Neuron (in vitro differentiated cells): ENCODE measurements at regions not wholly inside any gene's neighbourhood (a gene's known extent, or its start where the extent isn't known, plus 50 kb on each side); places are given as distances from the start of the nearest gene placed in this dataset.

Experiments
- H2AFZ ChIP-seq: one replicate; pipeline ENCODE4 v1.6.1; 2013; ENCODE audit warnings: low read depth, mild to moderate bottlenecking, inconsistent platforms, low read length, moderate library complexity
- H3K27me3 ChIP-seq: one replicate; pipeline ENCODE4 v1.6.1; 2013; ENCODE audit warnings: low read length; ENCODE audit not compliant: insufficient read depth
- H3K36me3 ChIP-seq: one replicate; pipeline ENCODE4 v1.6.1; 2013; ENCODE audit warnings: low read length; ENCODE audit not compliant: insufficient read depth
- H3K4me1 ChIP-seq: one replicate; pipeline ENCODE4 v1.6.1; 2013; ENCODE audit warnings: low read length; ENCODE audit not compliant: insufficient read depth
- H3K4me3 ChIP-seq: 2 replicates; pipeline ENCODE4 v1.5.1; 2013; ENCODE audit warnings: mild to moderate bottlenecking, low read length, moderate library complexity
- H3K9me3 ChIP-seq: one replicate; pipeline ENCODE4 v1.6.1; 2013; ENCODE audit warnings: low read length

- Histone ChIP-seq H2AFZ (no peak overlapping the region), H3K4me3 (no peak overlapping the region), H3K36me3 (no peaks in the 10 kb centered on the region), H3K9me3 (no peaks in the 10 kb centered on the region), H3K27me3 (no peaks in the 10 kb centered on the region), H3K4me1 (peaks cover 6% of the 10 kb centered on the region)
These were observed 919.1 kb upstream of the PCDH10 start for GRCh38 chr4:132230025-132230424.

GRCh38 chr4:132238697-132239096, 910.4 kb upstream of the PCDH10 start:
- Histone ChIP-seq H3K27me3 (no peaks in the 10 kb centered on the region), H3K9me3 (no peaks in the 10 kb centered on the region), H3K36me3 (no peaks in the 10 kb centered on the region), H2AFZ (no peak overlapping the region), H3K4me1 (no peaks in the 10 kb centered on the region), H3K4me3 (no peak overlapping the region)

GRCh38 chr4:132240081-132240480, 909.0 kb upstream of the PCDH10 start:
- H3K36me3 ChIP-seq = no peaks in the 10 kb centered on the region
- H3K27me3 ChIP-seq = no peaks in the 10 kb centered on the region
- no peaks in the 10 kb centered on the region for H3K9me3 ChIP-seq
- no peak overlapping the region for H2AFZ ChIP-seq
- no peaks in the 10 kb centered on the region for H3K4me1 ChIP-seq
- no peak overlapping the region for H3K4me3 ChIP-seq

GRCh38 chr4:132245319-132245718, 903.8 kb upstream of the PCDH10 start:
- no peak overlapping the region for H2AFZ ChIP-seq
- H3K4me3 ChIP-seq = no peak overlapping the region
- no peaks in the 10 kb centered on the region for H3K4me1 ChIP-seq
- H3K36me3 ChIP-seq = no peaks in the 10 kb centered on the region
- no peaks in the 10 kb centered on the region for H3K27me3 ChIP-seq
- H3K9me3 ChIP-seq = no peaks in the 10 kb centered on the region

GRCh38 chr4:132264176-132264575, 884.9 kb upstream of the PCDH10 start:
- no peak overlapping the region for H2AFZ ChIP-seq
- H3K36me3 ChIP-seq = no peaks in the 10 kb centered on the region
- no peaks in the 10 kb centered on the region for H3K4me1 ChIP-seq
- no peaks in the 10 kb centered on the region for H3K9me3 ChIP-seq
- no peaks in the 10 kb centered on the region for H3K27me3 ChIP-seq
- H3K4me3 ChIP-seq = no peak overlapping the region

GRCh38 chr4:132266374-132266773, 882.7 kb upstream of the PCDH10 start:
- no peaks in the 10 kb centered on the region for H3K36me3 ChIP-seq
- no peaks in the 10 kb centered on the region for H3K27me3 ChIP-seq
- no peaks in the 10 kb centered on the region for H3K4me1 ChIP-seq
- no peak overlapping the region for H2AFZ ChIP-seq
- H3K4me3 ChIP-seq = no peak overlapping the region
- no peaks in the 10 kb centered on the region for H3K9me3 ChIP-seq

GRCh38 chr4:132267321-132267720, 881.8 kb upstream of the PCDH10 start:
- Histone ChIP-seq H3K27me3 (no peaks in the 10 kb centered on the region), H3K4me1 (no peaks in the 10 kb centered on the region), H3K9me3 (no peaks in the 10 kb centered on the region), H3K36me3 (no peaks in the 10 kb centered on the region), H2AFZ (no peak overlapping the region), H3K4me3 (no peak overlapping the region)

GRCh38 chr4:132269303-132269990, 879.6 kb upstream of the PCDH10 start:
- Histone ChIP-seq H3K27me3 (no peaks in the 10 kb centered on the region), H3K9me3 (no peaks in the 10 kb centered on the region), H2AFZ (no peak overlapping the region), H3K4me3 (no peak overlapping the region), H3K4me1 (no peaks in the 10 kb centered on the region), H3K36me3 (no peaks in the 10 kb centered on the region)

GRCh38 chr4:132275583-132276121, 873.4 kb upstream of the PCDH10 start:
- H3K27me3 ChIP-seq = no peaks in the 10 kb centered on the region
- no peaks in the 10 kb centered on the region for H3K36me3 ChIP-seq
- no peak overlapping the region for H3K4me3 ChIP-seq
- no peaks in the 10 kb centered on the region for H3K4me1 ChIP-seq
- no peak overlapping the region for H2AFZ ChIP-seq
- H3K9me3 ChIP-seq = no peaks in the 10 kb centered on the region

- H3K36me3 ChIP-seq = no peaks in the 10 kb centered on the region
- H3K4me3 ChIP-seq = no peak overlapping the region
- no peaks in the 10 kb centered on the region for H3K27me3 ChIP-seq
- H2AFZ ChIP-seq = no peak overlapping the region
- H3K9me3 ChIP-seq = no peaks in the 10 kb centered on the region
- H3K4me1 ChIP-seq = no peaks in the 10 kb centered on the region
These were observed 872.9 kb upstream of the PCDH10 start for GRCh38 chr4:132276185-132276584.

- H3K27me3 ChIP-seq = no peaks in the 10 kb centered on the region
- no peaks in the 10 kb centered on the region for H3K9me3 ChIP-seq
- H3K36me3 ChIP-seq = no peaks in the 10 kb centered on the region
- H3K4me1 ChIP-seq = no peaks in the 10 kb centered on the region
- H3K4me3 ChIP-seq = no peak overlapping the region
- no peak overlapping the region for H2AFZ ChIP-seq
These were observed 872.1 kb upstream of the PCDH10 start for GRCh38 chr4:132276989-132277388.

- Histone ChIP-seq H3K27me3 (no peaks in the 10 kb centered on the region), H3K4me3 (no peak overlapping the region), H3K4me1 (no peaks in the 10 kb centered on the region)
These were observed 867.4 kb upstream of the PCDH10 start for GRCh38 chr4:132281733-132282132.

GRCh38 chr4:132284910-132285426, 864.1 kb upstream of the PCDH10 start:
- Histone ChIP-seq H3K4me3 (no peak overlapping the region), H3K36me3 (no peaks in the 10 kb centered on the region), H3K27me3 (no peaks in the 10 kb centered on the region), H3K9me3 (no peaks in the 10 kb centered on the region), H3K4me1 (no peaks in the 10 kb centered on the region), H2AFZ (no peak overlapping the region)

More at GRCh38 chr4:132281733-132282132, 867.4 kb upstream of the PCDH10 start:
- no peaks in the 10 kb centered on the region for H3K36me3 ChIP-seq
- H2AFZ ChIP-seq = no peak overlapping the region
- no peaks in the 10 kb centered on the region for H3K9me3 ChIP-seq

GRCh38 chr4:132297346-132297745, 851.7 kb upstream of the PCDH10 start:
- Histone ChIP-seq H3K9me3 (no peaks in the 10 kb centered on the region), H2AFZ (no peak overlapping the region), H3K36me3 (no peaks in the 10 kb centered on the region), H3K27me3 (no peaks in the 10 kb centered on the region), H3K4me1 (peaks cover 4% of the 10 kb centered on the region), H3K4me3 (no peak overlapping the region)
